Motor neuron (in vitro differentiated cells): ENCODE measurements at regions not wholly inside any gene's neighbourhood (a gene's known extent, or its start where the extent isn't known, plus 50 kb on each side); places are given as distances from the start of the nearest gene placed in this dataset.
"Not testable (repeated sequence)": the region's sequence is repeated elsewhere in the genome, so short reads cannot be mapped to it uniquely, and the experiment has no call there.

Source experiments
- ATAC-seq, 8 experiments: fragments of 200-7000 bp; cut with Tn5 transposase; replicated peaks in 6 of 8; 2 replicates each; pipeline ENCODE4 v1.8.0; 2021; ENCODE audit warnings: mild to moderate bottlenecking in 8 of 8, moderate library complexity in 8 of 8
- H3K27ac ChIP-seq, 2 donors: fragments of 250-450 bp; sonication (Bioruptor Pico); 2 replicates each; pipeline ENCODE4 v1.9.0; 2021; ENCODE audit warnings: antibody characterized with exemption in 2 of 2, mild to moderate bottlenecking in 2 of 2, moderate library complexity in 1 of 2
- H3K4me1 ChIP-seq, 2 donors: fragments of 250-450 bp; sonication (Bioruptor Pico); replicated peaks in 1 of 2; 2 replicates each; pipeline ENCODE4 v1.6.1; 2021; ENCODE audit warnings: antibody characterized with exemption in 2 of 2, mild to moderate bottlenecking in 2 of 2, moderate library complexity in 1 of 2
- H3K4me3 ChIP-seq, 5 donors: fragments of 250-450 bp; sonication (Bioruptor Pico); 2 replicates each; pipeline ENCODE4 v1.9.0; 2021; ENCODE audit warnings: antibody characterized with exemption in 5 of 5, mild to moderate bottlenecking in 5 of 5, moderate library complexity in 4 of 5
- WGBS, 10 experiments: fragments of 450-650 bp; shearing (Covaris generic); methylation state at CpG; one replicate each; pipeline ENCODE4 v1.0.0; 2022; 5-methylcytosine and 5-hydroxymethylcytosine counted together
- in situ Hi-C, 9 experiments: fragments of 400-800 bp; cut with MboI; loops; one replicate each; pipeline ENCODE4 v1.15.0; 2021; ENCODE audit warnings: low sequenced_read_pairs in 9 of 9, low pct_unique_long_range_greater_than_20kb in 2 of 9; ENCODE audit not compliant: unreplicated experiment in 9 of 9

GRCh38 chr3:82641701-82642100, 880.3 kb upstream of the GBE1 start:
- no peak overlapping the region for H3K27ac ChIP-seq
- in situ Hi-C loops: no loop called here
- no peak for ATAC-seq
- no peaks in the 10 kb centered on the region for H3K4me1 ChIP-seq
- H3K4me3 ChIP-seq: no peak overlapping the region
- 27 to 100% (median 80%) methylated on average over 2 of the region's 2 CpGs; no CpG with 5 or more reads in 4 of the 10 experiments for WGBS, 10 experiments

GRCh38 chr3:82640254-82640653, 878.8 kb upstream of the GBE1 start:
- in situ Hi-C loops: no loop called here
- no peaks in the 10 kb centered on the region for H3K4me1 ChIP-seq
- no peak for ATAC-seq
- WGBS, 10 experiments: 30 to 100% (median 83%) methylated on average over 1 to 2 of the region's 3 CpGs; no CpG with 5 or more reads in 5 of the 10 experiments
- no peak overlapping the region for H3K27ac ChIP-seq
- no peak overlapping the region for H3K4me3 ChIP-seq

GRCh38 chr3:82637574-82637973, 876.1 kb upstream of the GBE1 start:
- in situ Hi-C loops: no loop called here
- no peak for ATAC-seq
- 0 to 96% (median 82%) methylated on average over 3 to 5 of the region's 5 CpGs for WGBS, 10 experiments
- no peak overlapping the region for H3K4me3 ChIP-seq
- no peaks in the 10 kb centered on the region for H3K4me1 ChIP-seq
- no peak overlapping the region for H3K27ac ChIP-seq

- no peak overlapping the region for H3K4me3 ChIP-seq
- in situ Hi-C loops: no loop called here
- H3K27ac ChIP-seq: no peak overlapping the region
- H3K4me1 ChIP-seq: no peaks in the 10 kb centered on the region
- ATAC-seq: peak in 1 of 8 experiments; percentile 60
- WGBS, 10 experiments: 0 to 100% (median 56%) methylated on average over 1 of the region's 1 CpG; no CpG with 5 or more reads in 4 of the 10 experiments
Measured at GRCh38 chr3:82636177-82636576, 874.7 kb upstream of the GBE1 start.

- no peak overlapping the region for H3K4me3 ChIP-seq
- no peaks in the 10 kb centered on the region for H3K4me1 ChIP-seq
- in situ Hi-C loops: no loop called here
- H3K27ac ChIP-seq: no peak overlapping the region
- no peak for ATAC-seq
- 0 to 100% (median 50%) methylated on average over 1 of the region's 1 CpG; no CpG with 5 or more reads in 3 of the 10 experiments for WGBS, 10 experiments
Measured at GRCh38 chr3:82633319-82633718, 871.9 kb upstream of the GBE1 start.

- no peak for ATAC-seq
- in situ Hi-C loops: no loop called here
- H3K4me3 ChIP-seq: no peak overlapping the region
- WGBS, 10 experiments: 5 to 100% (median 90%) methylated on average over 2 to 3 of the region's 3 CpGs
- no peak overlapping the region for H3K27ac ChIP-seq
- no peaks in the 10 kb centered on the region for H3K4me1 ChIP-seq
Measured at GRCh38 chr3:82629937-82630336, 868.5 kb upstream of the GBE1 start.

- no peak for ATAC-seq
- in situ Hi-C loops: no loop called here
- Histone ChIP-seq H3K4me3 (no peak overlapping the region), H3K4me1 (no peaks in the 10 kb centered on the region), H3K27ac (no peak overlapping the region)
- WGBS, 10 experiments: 9 to 96% (median 73%) methylated on average over 2 to 4 of the region's 4 CpGs
Measured at GRCh38 chr3:82628385-82629014, 867.1 kb upstream of the GBE1 start.

GRCh38 chr3:82627733-82628132, 866.3 kb upstream of the GBE1 start:
- ATAC-seq: no peak
- 31 to 100% (median 89%) methylated on average over 1 to 5 of the region's 5 CpGs; no CpG with 5 or more reads in 1 of the 10 experiments for WGBS, 10 experiments
- no peak overlapping the region for H3K27ac ChIP-seq
- in situ Hi-C loops: no loop called here
- H3K4me3 ChIP-seq: no peak overlapping the region
- no peaks in the 10 kb centered on the region for H3K4me1 ChIP-seq

GRCh38 chr3:82620744-82621143, 859.3 kb upstream of the GBE1 start:
- H3K27ac ChIP-seq, H3K4me1 ChIP-seq, H3K4me3 ChIP-seq, ATAC-seq, in situ Hi-C loops: not testable (repeated sequence)
- 0 to 100% (median 80%) methylated on average over 1 to 3 of the region's 3 CpGs; no CpG with 5 or more reads in 1 of the 10 experiments for WGBS, 10 experiments

GRCh38 chr3:82618594-82618993, 857.1 kb upstream of the GBE1 start:
- ATAC-seq: no peak
- in situ Hi-C loops: no loop called here
- no peak overlapping the region for H3K27ac ChIP-seq
- H3K4me3 ChIP-seq: no peak overlapping the region
- no peaks in the 10 kb centered on the region for H3K4me1 ChIP-seq

- in situ Hi-C loops: no loop called here
- Histone ChIP-seq H3K4me1 (no peaks in the 10 kb centered on the region), H3K4me3 (no peak overlapping the region), H3K27ac (no peak overlapping the region)
- ATAC-seq: peak in 1 of 8 experiments; percentile 31
- WGBS, 10 experiments: 0 to 83% (median 43%) methylated on average over 1 of the region's 1 CpG; no CpG with 5 or more reads in 1 of the 10 experiments
Measured at GRCh38 chr3:82610236-82610635, 848.8 kb upstream of the GBE1 start.

- Histone ChIP-seq H3K4me3 (no peak overlapping the region), H3K4me1 (no peaks in the 10 kb centered on the region), H3K27ac (no peak overlapping the region)
- in situ Hi-C loops: no loop called here
- WGBS, 10 experiments: 0 to 100% (median 80%) methylated on average over 1 of the region's 1 CpG; no CpG with 5 or more reads in 1 of the 10 experiments
- ATAC-seq: no peak
Measured at GRCh38 chr3:82607391-82607790, 845.9 kb upstream of the GBE1 start.

GRCh38 chr3:82596805-82597204, 835.4 kb upstream of the GBE1 start:
- peak in 3 of 8 experiments; percentile 49 to 98 (median 63) for ATAC-seq
- no peak overlapping the region for H3K27ac ChIP-seq
- no peaks in the 10 kb centered on the region for H3K4me1 ChIP-seq
- in situ Hi-C loops: no loop called here
- no peak overlapping the region for H3K4me3 ChIP-seq
- WGBS, 10 experiments: 8 to 89% (median 78%) methylated on average over 1 of the region's 1 CpG; no CpG with 5 or more reads in 4 of the 10 experiments

- in situ Hi-C loops: no loop called here
- Histone ChIP-seq H3K4me1 (no peaks in the 10 kb centered on the region), H3K27ac (no peak overlapping the region), H3K4me3 (no peak overlapping the region)
- ATAC-seq: no peak
- 13 to 100% (median 67%) methylated on average over 1 to 2 of the region's 2 CpGs; no CpG with 5 or more reads in 4 of the 10 experiments for WGBS, 10 experiments
Measured at GRCh38 chr3:82595530-82595929, 834.1 kb upstream of the GBE1 start.
